Uterus (tissue), 2 donors: ENCODE measurements at regions not wholly inside any gene's neighbourhood (a gene's known extent, or its start where the extent isn't known, plus 50 kb on each side); places are given as distances from the start of the nearest gene placed in this dataset.

Source experiments
- POLR2A ChIP-seq, 2 donors: fragments of 450-650 bp; IDR thresholded peaks; one replicate each; pipeline ENCODE4 v1.6.1; 2016; ENCODE audit warnings: antibody characterized with exemption in 2 of 2, mild to moderate bottlenecking in 1 of 2, moderate library complexity in 1 of 2
- TF ChIP-seq, protein P1 (sequence below), 4 experiments: fragments of 200-600 bp in 2 of 4; fragments of 450-650 bp in 2 of 4; sonication (generic) in 2 of 4; IDR thresholded peaks; one replicate each; pipeline ENCODE4 v1.5.1; 2016 to 2019; ENCODE audit warnings: antibody characterized with exemption in 4 of 4, mild to moderate bottlenecking in 2 of 4, moderate library complexity in 1 of 4

DNA sequence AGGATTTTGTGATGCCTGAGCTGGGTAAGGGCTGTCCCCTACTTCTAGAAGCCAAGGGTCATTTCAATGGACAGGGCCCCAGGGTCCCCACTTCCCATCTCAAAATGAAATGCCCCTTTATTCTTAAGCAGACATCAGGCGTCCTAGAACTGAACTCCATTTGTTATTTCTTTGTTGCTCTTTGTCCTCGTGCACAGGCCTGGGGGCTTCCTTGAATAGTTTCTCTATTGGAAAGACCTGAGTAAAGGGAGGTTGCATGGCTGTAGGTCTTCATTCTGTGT, 311.4 kb upstream of the ZNF32 start:
- TF ChIP-seq, protein P1, sequence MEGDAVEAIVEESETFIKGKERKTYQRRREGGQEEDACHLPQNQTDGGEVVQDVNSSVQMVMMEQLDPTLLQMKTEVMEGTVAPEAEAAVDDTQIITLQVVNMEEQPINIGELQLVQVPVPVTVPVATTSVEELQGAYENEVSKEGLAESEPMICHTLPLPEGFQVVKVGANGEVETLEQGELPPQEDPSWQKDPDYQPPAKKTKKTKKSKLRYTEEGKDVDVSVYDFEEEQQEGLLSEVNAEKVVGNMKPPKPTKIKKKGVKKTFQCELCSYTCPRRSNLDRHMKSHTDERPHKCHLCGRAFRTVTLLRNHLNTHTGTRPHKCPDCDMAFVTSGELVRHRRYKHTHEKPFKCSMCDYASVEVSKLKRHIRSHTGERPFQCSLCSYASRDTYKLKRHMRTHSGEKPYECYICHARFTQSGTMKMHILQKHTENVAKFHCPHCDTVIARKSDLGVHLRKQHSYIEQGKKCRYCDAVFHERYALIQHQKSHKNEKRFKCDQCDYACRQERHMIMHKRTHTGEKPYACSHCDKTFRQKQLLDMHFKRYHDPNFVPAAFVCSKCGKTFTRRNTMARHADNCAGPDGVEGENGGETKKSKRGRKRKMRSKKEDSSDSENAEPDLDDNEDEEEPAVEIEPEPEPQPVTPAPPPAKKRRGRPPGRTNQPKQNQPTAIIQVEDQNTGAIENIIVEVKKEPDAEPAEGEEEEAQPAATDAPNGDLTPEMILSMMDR (IDR thresholded peaks at IDR 0.05), result no peak
- TF ChIP-seq POLR2A (IDR thresholded peaks at IDR 0.05), result no peak
